Left ventricle myocardium inferior (tissue), 1 donor: ENCODE measurements at regions not wholly inside any gene's neighbourhood (a gene's known extent, or its start where the extent isn't known, plus 50 kb on each side); places are given as distances from the start of the nearest gene placed in this dataset.

Experiments
- DNase-seq: peaks from one replicate; pipeline ENCODE4 v3.0.0-alpha.2; 2020
- H3K27ac ChIP-seq: fragments of 200-600 bp; replicated peaks from 2 replicates; pipeline ENCODE4 v1.8.0; 2021
- H3K27me3 ChIP-seq: fragments of 200-600 bp; 2 replicates; pipeline ENCODE4 v1.8.0; 2021; ENCODE audit warnings: low read depth
- H3K36me3 ChIP-seq: fragments of 200-600 bp; 2 replicates; pipeline ENCODE4 v1.8.0; 2021
- H3K4me1 ChIP-seq: fragments of 200-600 bp; 2 replicates; pipeline ENCODE4 v1.8.0; 2021
- H3K4me3 ChIP-seq: fragments of 200-600 bp; 2 replicates; pipeline ENCODE4 v1.8.0; 2021; ENCODE audit warnings: mild to moderate bottlenecking, moderate library complexity
- H3K9me3 ChIP-seq: fragments of 200-600 bp; replicated peaks from 2 replicates; pipeline ENCODE4 v1.8.0; 2021
- intact Hi-C: fragments of 100-400 bp; cut with micrococcal nuclease; formaldehyde crosslinking; loops from one replicate; pipeline ENCODE4 v1.11.0; 2022
- TF ChIP-seq, protein P1 (sequence below): fragments of 200-600 bp; IDR thresholded peaks from 2 replicates; pipeline ENCODE4 v1.8.0; 2021; ENCODE audit warnings: antibody characterized with exemption, mild to moderate bottlenecking, borderline replicate concordance
- donor health status: DM: no; HTN: yes; CAD: no; lungs with severe emphysema.

DNA sequence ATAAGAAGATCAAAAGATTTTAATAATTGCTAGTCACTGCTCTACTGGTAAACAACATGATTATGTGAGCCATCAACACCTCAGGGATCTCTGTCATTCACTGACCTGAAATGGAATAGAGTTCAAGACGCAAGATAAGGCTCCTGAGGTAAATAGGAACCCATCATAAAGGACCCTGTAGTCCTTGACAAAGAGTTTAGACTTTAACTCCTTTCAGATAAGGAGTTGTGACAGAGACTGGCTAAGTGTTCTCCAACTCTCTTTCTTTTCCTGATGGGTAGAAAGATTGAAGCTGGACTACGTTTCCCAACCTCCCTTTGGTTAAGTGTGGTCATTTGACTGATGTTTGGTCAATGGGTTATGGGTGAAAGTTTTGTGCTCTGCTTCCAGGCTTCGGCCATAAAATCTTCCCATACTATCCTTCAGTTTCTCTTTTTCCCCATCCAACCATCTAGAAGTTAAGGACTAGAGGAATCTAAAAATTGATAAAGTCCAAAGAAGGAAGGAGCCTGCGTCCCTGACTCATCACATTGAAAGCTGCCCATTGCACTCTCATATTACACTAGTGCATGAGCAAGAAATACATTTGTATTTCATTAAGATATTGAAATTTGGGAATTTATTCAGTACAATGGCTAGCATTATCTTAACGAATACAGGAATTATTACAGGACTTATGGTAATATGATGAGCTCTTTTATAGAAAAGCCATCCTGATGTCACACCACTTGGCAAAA is 293.7 kb upstream of the ACVR2A start:
- Histone ChIP-seq H3K36me3 (no peaks in the 10 kb centered on the region), H3K9me3 (no peaks in the 10 kb centered on the region), H3K4me3 (no peak overlapping the region), H3K4me1 (peaks cover 22% of the 10 kb centered on the region), H3K27me3 (no peaks in the 10 kb centered on the region), H3K27ac (no peak overlapping the region)
- intact Hi-C loops, result no loop called here
- TF ChIP-seq, protein P1, sequence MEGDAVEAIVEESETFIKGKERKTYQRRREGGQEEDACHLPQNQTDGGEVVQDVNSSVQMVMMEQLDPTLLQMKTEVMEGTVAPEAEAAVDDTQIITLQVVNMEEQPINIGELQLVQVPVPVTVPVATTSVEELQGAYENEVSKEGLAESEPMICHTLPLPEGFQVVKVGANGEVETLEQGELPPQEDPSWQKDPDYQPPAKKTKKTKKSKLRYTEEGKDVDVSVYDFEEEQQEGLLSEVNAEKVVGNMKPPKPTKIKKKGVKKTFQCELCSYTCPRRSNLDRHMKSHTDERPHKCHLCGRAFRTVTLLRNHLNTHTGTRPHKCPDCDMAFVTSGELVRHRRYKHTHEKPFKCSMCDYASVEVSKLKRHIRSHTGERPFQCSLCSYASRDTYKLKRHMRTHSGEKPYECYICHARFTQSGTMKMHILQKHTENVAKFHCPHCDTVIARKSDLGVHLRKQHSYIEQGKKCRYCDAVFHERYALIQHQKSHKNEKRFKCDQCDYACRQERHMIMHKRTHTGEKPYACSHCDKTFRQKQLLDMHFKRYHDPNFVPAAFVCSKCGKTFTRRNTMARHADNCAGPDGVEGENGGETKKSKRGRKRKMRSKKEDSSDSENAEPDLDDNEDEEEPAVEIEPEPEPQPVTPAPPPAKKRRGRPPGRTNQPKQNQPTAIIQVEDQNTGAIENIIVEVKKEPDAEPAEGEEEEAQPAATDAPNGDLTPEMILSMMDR, result no peak
- no peak for DNase-seq

DNA sequence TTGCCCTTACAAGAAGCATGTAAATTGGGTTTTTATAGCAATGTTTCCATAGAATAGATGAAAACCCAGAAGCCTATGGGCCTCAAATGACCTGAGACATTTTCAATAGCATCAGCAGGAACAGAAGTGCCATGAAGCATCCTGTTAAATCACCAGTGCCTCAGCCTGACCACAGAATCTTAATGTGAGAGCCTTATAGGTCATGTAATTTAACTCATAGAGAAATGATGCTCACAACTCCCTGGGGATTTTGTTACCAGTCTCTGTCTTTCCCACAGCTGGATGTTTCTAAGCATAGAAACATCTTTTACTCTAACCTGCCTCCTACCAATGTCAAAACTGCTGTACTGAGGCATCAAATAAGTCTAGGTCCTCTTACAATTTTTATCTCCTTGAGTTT is 295.8 kb upstream of the ACVR2A start:
- intact Hi-C loops, result no loop called here
- TF ChIP-seq, protein P1, result no peak
- DNase-seq, result no peak

DNA sequence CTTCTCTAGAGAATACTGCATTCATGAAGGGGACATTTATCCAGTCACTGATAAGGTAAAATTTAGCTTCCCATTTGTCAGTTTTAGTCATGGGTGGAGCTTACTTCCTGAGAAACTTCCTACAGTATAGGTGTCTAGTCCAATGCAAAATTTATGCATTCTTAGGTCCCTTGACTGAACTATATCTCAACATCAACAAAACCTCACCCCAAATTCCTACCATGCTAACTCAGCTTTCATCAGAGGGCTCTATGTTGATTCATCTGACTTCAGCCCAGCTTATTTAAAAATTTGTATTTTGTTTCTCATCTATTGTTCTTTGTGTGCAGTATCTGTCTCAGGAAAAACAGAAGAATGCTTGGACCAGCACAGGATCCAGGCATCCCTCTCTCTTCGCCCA is 296.4 kb upstream of the ACVR2A start:
- intact Hi-C loops, result no loop called here
- Histone ChIP-seq H3K4me3 (no peak overlapping the region), H3K9me3 (peaks cover 8% of the 10 kb centered on the region), H3K27ac (no peak overlapping the region), H3K27me3 (no peaks in the 10 kb centered on the region), H3K4me1 (peaks cover 4% of the 10 kb centered on the region), H3K36me3 (no peaks in the 10 kb centered on the region)
- no peak for DNase-seq
- TF ChIP-seq, protein P1, result no peak

More for the DNA sequence above, 295.8 kb upstream of the ACVR2A start:
- Histone ChIP-seq H3K36me3 (no peaks in the 10 kb centered on the region), H3K4me1 (peaks cover 8% of the 10 kb centered on the region), H3K27me3 (no peaks in the 10 kb centered on the region), H3K9me3 (peaks cover 8% of the 10 kb centered on the region), H3K27ac (no peak overlapping the region), H3K4me3 (no peak overlapping the region)

DNA sequence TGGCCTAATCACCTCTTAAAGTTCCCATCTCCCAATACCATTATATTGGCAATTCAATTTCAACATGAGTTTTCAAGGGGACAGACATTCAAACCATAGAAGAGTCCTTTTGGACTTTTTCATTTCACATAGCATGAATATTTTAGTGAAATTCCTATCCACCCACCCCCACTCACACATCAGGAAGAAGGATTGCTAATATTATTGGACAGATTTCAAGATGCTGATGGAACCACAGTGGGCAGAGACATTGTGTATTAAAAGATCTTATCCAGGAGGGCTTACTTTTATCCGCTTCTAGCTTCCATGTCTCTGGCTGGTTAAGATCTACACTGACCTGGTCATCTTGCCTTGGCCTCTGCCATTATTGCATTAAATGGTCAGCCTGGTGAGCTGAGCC is 297.4 kb upstream of the ACVR2A start:
- DNase-seq, result no peak

DNA sequence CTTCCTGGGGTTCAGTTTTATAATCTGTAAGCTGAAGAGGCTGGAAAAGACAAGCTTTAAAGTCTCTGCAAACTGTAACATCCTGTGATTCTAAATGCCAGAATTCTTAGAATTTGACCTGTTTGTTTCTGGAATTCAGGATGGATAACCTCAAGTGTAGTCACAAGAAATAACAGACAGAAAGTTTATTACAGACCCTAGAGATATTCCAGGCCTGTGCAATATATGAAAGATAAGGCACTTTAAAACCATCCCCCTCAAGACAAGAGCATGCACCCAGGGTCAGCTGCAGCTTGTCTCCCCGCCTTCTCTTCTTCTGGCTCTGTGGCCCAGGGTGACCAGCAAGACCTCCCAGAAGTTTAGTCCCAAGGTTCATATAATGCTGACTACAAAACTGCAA is 298.7 kb upstream of the ACVR2A start:
- Histone ChIP-seq H3K27me3 (no peaks in the 10 kb centered on the region), H3K4me1 (no peaks in the 10 kb centered on the region), H3K27ac (no peak overlapping the region), H3K4me3 (no peak overlapping the region), H3K36me3 (no peaks in the 10 kb centered on the region), H3K9me3 (peaks cover 8% of the 10 kb centered on the region)
- DNase-seq, result no peak
- TF ChIP-seq, protein P1, result no peak
- intact Hi-C loops, result no loop called here

More for the DNA sequence above, 297.4 kb upstream of the ACVR2A start:
- H3K4me3 ChIP-seq, result no peak overlapping the region
- H3K27me3 ChIP-seq, result no peaks in the 10 kb centered on the region
- intact Hi-C loops, result no loop called here
- TF ChIP-seq, protein P1, result no peak
- H3K9me3 ChIP-seq, result peaks cover 8% of the 10 kb centered on the region
- no peaks in the 10 kb centered on the region for H3K36me3 ChIP-seq
- no peak overlapping the region for H3K27ac ChIP-seq
- H3K4me1 ChIP-seq, result no peaks in the 10 kb centered on the region
